GM23338 (cell line): ENCODE measurements at regions not wholly inside any gene's neighbourhood (a gene's known extent, or its start where the extent isn't known, plus 50 kb on each side); places are given as distances from the start of the nearest gene placed in this dataset.

Experiments
- CREB1 ChIP-seq: fragments of 250-450 bp; sonication (Bioruptor Pico); IDR thresholded peaks from 2 replicates; pipeline ENCODE4 v1.5.0; 2020; ENCODE audit warnings: low read depth, mild to moderate bottlenecking, moderate library complexity
- EZH2 ChIP-seq: fragments of 200-600 bp; sonication (generic); IDR thresholded peaks from one replicate; pipeline ENCODE4 v1.8.0; 2017; ENCODE audit warnings: antibody characterized with exemption, mild to moderate bottlenecking, low read depth; ENCODE audit not compliant: unreplicated experiment
- EZH2phosphoT487 ChIP-seq: fragments of 200-600 bp; sonication (generic); IDR thresholded peaks from one replicate; pipeline ENCODE4 v1.8.1; 2018; ENCODE audit warnings: antibody characterized with exemption; ENCODE audit not compliant: unreplicated experiment
- JUNB ChIP-seq: IDR thresholded peaks from one replicate; pipeline ENCODE4 v1.6.1; 2016; ENCODE audit warnings: antibody characterized with exemption; ENCODE audit not compliant: unreplicated experiment
- POLR2AphosphoS5 ChIP-seq: IDR thresholded peaks from 2 replicates; pipeline ENCODE4 v1.6.1; 2016; ENCODE audit warnings: antibody characterized with exemption, low read depth
- ZNF114 ChIP-seq: fragments of 250-450 bp; sonication (Bioruptor Pico); IDR thresholded peaks from 2 replicates; pipeline ENCODE4 v1.5.0; 2020; ENCODE audit warnings: mild to moderate bottlenecking, moderate library complexity
- ZNF331 ChIP-seq: fragments of 250-450 bp; sonication (Bioruptor Pico); IDR thresholded peaks from 2 replicates; pipeline ENCODE4 v1.5.0; 2020; ENCODE audit warnings: low read depth, mild to moderate bottlenecking, moderate library complexity
- TF ChIP-seq, protein P1 (sequence below), 2 experiments: fragments of 200-600 bp in 1 of 2; sonication (generic) in 1 of 2; conservative IDR thresholded peaks; 2 replicates each; pipeline versions ENCODE4 v1.5.1 to v1.6.1; 2016 to 2017; ENCODE audit warnings: antibody characterized with exemption in 2 of 2, low read depth in 2 of 2, mild to moderate bottlenecking in 2 of 2, moderate library complexity in 1 of 2
- TF ChIP-seq, protein P2 (sequence below): IDR thresholded peaks from one replicate; pipeline ENCODE4 v1.6.1; 2018; ENCODE audit warnings: antibody characterized with exemption; ENCODE audit not compliant: unreplicated experiment
- TF ChIP-seq, protein P3 (sequence below): IDR thresholded peaks from 2 replicates; pipeline ENCODE4 v1.6.1; 2016; ENCODE audit warnings: antibody characterized with exemption

DNA sequence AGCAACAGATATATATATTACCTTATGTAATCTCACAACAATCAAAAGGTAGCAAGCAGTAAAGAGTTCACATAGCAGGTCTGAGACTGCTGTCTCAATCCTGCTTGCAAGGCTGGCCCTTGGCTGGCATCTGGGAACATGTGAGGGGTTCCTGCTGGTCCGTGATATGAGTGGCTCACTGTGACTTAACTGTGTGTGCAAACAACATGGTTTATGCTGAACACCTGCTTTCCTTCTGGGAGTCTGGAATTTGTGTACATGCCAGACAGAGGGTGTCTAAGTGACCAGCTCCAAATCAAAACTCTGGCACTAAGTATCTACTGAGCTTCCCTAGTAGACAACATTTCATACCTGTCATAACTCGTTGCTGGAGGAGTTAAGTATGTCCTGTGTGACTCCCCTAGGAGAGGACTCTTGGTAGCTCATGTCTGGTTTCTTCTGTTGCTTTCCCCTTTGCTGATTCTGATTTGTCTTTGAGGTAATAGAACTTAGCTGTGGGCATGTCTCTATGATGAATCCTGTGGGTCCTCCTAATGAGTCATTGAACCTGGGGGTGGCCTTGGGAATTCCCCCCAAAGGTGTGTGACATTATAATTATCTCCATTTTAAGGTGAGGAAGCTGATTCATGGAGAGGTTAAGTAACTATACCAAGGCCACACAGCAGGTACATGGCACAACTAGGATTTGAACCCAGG is 131.6 kb upstream of the NEDD9 start:
- TF ChIP-seq, protein P1, sequence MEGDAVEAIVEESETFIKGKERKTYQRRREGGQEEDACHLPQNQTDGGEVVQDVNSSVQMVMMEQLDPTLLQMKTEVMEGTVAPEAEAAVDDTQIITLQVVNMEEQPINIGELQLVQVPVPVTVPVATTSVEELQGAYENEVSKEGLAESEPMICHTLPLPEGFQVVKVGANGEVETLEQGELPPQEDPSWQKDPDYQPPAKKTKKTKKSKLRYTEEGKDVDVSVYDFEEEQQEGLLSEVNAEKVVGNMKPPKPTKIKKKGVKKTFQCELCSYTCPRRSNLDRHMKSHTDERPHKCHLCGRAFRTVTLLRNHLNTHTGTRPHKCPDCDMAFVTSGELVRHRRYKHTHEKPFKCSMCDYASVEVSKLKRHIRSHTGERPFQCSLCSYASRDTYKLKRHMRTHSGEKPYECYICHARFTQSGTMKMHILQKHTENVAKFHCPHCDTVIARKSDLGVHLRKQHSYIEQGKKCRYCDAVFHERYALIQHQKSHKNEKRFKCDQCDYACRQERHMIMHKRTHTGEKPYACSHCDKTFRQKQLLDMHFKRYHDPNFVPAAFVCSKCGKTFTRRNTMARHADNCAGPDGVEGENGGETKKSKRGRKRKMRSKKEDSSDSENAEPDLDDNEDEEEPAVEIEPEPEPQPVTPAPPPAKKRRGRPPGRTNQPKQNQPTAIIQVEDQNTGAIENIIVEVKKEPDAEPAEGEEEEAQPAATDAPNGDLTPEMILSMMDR (conservative IDR thresholded peaks at IDR 0.05; ENCODE audit: low read depth in 2 of 2), result no peak
- TF ChIP-seq POLR2AphosphoS5, result no peak
- no peak for TF ChIP-seq JUNB
- TF ChIP-seq, protein P2, sequence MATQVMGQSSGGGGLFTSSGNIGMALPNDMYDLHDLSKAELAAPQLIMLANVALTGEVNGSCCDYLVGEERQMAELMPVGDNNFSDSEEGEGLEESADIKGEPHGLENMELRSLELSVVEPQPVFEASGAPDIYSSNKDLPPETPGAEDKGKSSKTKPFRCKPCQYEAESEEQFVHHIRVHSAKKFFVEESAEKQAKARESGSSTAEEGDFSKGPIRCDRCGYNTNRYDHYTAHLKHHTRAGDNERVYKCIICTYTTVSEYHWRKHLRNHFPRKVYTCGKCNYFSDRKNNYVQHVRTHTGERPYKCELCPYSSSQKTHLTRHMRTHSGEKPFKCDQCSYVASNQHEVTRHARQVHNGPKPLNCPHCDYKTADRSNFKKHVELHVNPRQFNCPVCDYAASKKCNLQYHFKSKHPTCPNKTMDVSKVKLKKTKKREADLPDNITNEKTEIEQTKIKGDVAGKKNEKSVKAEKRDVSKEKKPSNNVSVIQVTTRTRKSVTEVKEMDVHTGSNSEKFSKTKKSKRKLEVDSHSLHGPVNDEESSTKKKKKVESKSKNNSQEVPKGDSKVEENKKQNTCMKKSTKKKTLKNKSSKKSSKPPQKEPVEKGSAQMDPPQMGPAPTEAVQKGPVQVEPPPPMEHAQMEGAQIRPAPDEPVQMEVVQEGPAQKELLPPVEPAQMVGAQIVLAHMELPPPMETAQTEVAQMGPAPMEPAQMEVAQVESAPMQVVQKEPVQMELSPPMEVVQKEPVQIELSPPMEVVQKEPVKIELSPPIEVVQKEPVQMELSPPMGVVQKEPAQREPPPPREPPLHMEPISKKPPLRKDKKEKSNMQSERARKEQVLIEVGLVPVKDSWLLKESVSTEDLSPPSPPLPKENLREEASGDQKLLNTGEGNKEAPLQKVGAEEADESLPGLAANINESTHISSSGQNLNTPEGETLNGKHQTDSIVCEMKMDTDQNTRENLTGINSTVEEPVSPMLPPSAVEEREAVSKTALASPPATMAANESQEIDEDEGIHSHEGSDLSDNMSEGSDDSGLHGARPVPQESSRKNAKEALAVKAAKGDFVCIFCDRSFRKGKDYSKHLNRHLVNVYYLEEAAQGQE, result no peak
- no peak for TF ChIP-seq CREB1 (CRISPR knock-in tag)
- TF ChIP-seq EZH2phosphoT487, result no peak
- TF ChIP-seq, protein P3, sequence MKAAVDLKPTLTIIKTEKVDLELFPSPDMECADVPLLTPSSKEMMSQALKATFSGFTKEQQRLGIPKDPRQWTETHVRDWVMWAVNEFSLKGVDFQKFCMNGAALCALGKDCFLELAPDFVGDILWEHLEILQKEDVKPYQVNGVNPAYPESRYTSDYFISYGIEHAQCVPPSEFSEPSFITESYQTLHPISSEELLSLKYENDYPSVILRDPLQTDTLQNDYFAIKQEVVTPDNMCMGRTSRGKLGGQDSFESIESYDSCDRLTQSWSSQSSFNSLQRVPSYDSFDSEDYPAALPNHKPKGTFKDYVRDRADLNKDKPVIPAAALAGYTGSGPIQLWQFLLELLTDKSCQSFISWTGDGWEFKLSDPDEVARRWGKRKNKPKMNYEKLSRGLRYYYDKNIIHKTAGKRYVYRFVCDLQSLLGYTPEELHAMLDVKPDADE, result no peak
- no peak for TF ChIP-seq EZH2
- no peak for TF ChIP-seq ZNF114 (CRISPR knock-in tag)
- no peak for TF ChIP-seq ZNF331 (CRISPR knock-in tag)
